ENCODE measurements at regions not wholly inside any gene's neighbourhood (a gene's known extent, or its start where the extent isn't known, plus 50 kb on each side); places are given as distances from the start of the nearest gene placed in this dataset.
A peak's percentile ranks its signal among the peaks of the same experiment; 100 is the strongest.

GRCh38 chr2:23239374-23239773 lies 145.6 kb upstream of the KLHL29 start:
- no peak for DNase-seq (ENCODE audit: low spot score)

GRCh38 chr2:23241121-23241520 lies 143.9 kb upstream of the KLHL29 start:
- no peak for DNase-seq (ENCODE audit: low spot score)

- DNase-seq (ENCODE audit: low spot score): no peak
Measured at GRCh38 chr2:23241611-23242245, 143.3 kb upstream of the KLHL29 start.

- DNase-seq (ENCODE audit: low spot score): peak; percentile 1
Measured at GRCh38 chr2:23243073-23243659, 141.8 kb upstream of the KLHL29 start.

GRCh38 chr2:23244617-23245016 lies 140.4 kb upstream of the KLHL29 start:
- no peak for DNase-seq (ENCODE audit: low spot score)

GRCh38 chr2:23246992-23247683 lies 137.8 kb upstream of the KLHL29 start:
- no peak for DNase-seq (ENCODE audit: low spot score)

GRCh38 chr2:23248667-23249066 lies 136.3 kb upstream of the KLHL29 start:
- no peak for DNase-seq (ENCODE audit: low spot score)

- peak; percentile 50 for DNase-seq (ENCODE audit: low spot score)
Measured at GRCh38 chr2:23249348-23249747, 135.6 kb upstream of the KLHL29 start.

GRCh38 chr2:23250371-23250770 lies 134.6 kb upstream of the KLHL29 start:
- DNase-seq (ENCODE audit: low spot score): peak; percentile 62

- no peak for DNase-seq (ENCODE audit: low spot score)
Measured at GRCh38 chr2:23256643-23257042, 128.3 kb upstream of the KLHL29 start.

GRCh38 chr2:23260621-23261020 lies 124.4 kb upstream of the KLHL29 start:
- no peak for DNase-seq (ENCODE audit: low spot score)

- no peak for DNase-seq (ENCODE audit: low spot score)
Measured at GRCh38 chr2:23268467-23269263, 116.3 kb upstream of the KLHL29 start.

- no peak for DNase-seq (ENCODE audit: low spot score)
Measured at GRCh38 chr2:23269747-23270146, 115.2 kb upstream of the KLHL29 start.

GRCh38 chr2:23270810-23271209 lies 114.2 kb upstream of the KLHL29 start:
- no peak for DNase-seq (ENCODE audit: low spot score)

GRCh38 chr2:23271230-23271629 lies 113.7 kb upstream of the KLHL29 start:
- DNase-seq (ENCODE audit: low spot score): no peak

- no peak for DNase-seq (ENCODE audit: low spot score)
Measured at GRCh38 chr2:23273786-23274185, 111.2 kb upstream of the KLHL29 start.

- no peak for DNase-seq (ENCODE audit: low spot score)
Measured at GRCh38 chr2:23280401-23280800, 104.6 kb upstream of the KLHL29 start.

- no peak for DNase-seq (ENCODE audit: low spot score)
Measured at GRCh38 chr2:23283653-23284052, 101.3 kb upstream of the KLHL29 start.

GRCh38 chr2:23285091-23285800 lies 99.7 kb upstream of the KLHL29 start:
- DNase-seq (ENCODE audit: low spot score): no peak

- DNase-seq (ENCODE audit: low spot score): no peak
Measured at GRCh38 chr2:23286031-23286757, 98.8 kb upstream of the KLHL29 start.
